GM12878 (cell line): ENCODE measurements at regions not wholly inside any gene's neighbourhood (a gene's known extent, or its start where the extent isn't known, plus 50 kb on each side); places are given as distances from the start of the nearest gene placed in this dataset.
"Not testable (repeated sequence)": the region's sequence is repeated elsewhere in the genome, so short reads cannot be mapped to it uniquely, and the experiment has no call there.

ENCODE experiments used
- ATAC-seq: fragments of 200-7000 bp; cut with Tn5 transposase; 3 replicates; pipeline ENCODE4 v1.9.1; 2020; ENCODE audit warnings: mild to moderate bottlenecking, moderate library complexity
- BruUV-seq: library from RNA; stranded (reverse); fragments of 400-500 nt; replicated peaks from 2 replicates; lab custom pipeline; 2021; lab: Mats Ljungman, UMichigan
- CTCF ChIA-PET: fragments of 300-600 bp; sonication (Branson Sonifier 250); formaldehyde crosslinking; extraction: SDS; loops from one replicate; lab custom pipeline; 2021; ENCODE audit warnings: inconsistent platforms; lab: Yijun Ruan, JAX
- POLR2A ChIA-PET: fragments of 350-600 bp; formaldehyde crosslinking; extraction: SDS; loops from one replicate; lab custom pipeline; 2021; ENCODE audit warnings: inconsistent platforms; lab: Charles Lee
- RAD21 ChIA-PET: fragments of 300-600 bp; sonication (Branson Sonifier 250); formaldehyde crosslinking; loops from one replicate; lab custom pipeline; 2023; ENCODE audit warnings: antibody characterized with exemption; ENCODE audit not compliant: unreplicated experiment; lab: Charles Lee
- SMC1A ChIA-PET: fragments of 300-600 bp; sonication (Branson Sonifier 250); formaldehyde crosslinking; loops from one replicate; lab custom pipeline; 2023; ENCODE audit not compliant: unreplicated experiment, uncharacterized antibody; lab: Charles Lee
- DNase-seq: peaks from one replicate; pipeline ENCODE4 v3.0.0-alpha.2; 2011; ENCODE audit warnings: low read depth, low spot score
- FAIRE-seq: peaks from 3 replicates; lab custom pipeline; 2011; peaks lifted over from hg19 to GRCh38; lab: Jason Lieb, UNC
- H2AFZ ChIP-seq: 2 replicates; pipeline ENCODE4 v1.6.0; 2011; ENCODE audit warnings: low read depth, low read length, control low read depth; ENCODE audit not compliant: control insufficient read depth
- H3K27ac ChIP-seq: 2 replicates; pipeline ENCODE4 v1.5.1; 2011; ENCODE audit warnings: control low read depth; ENCODE audit not compliant: control insufficient read depth, insufficient read depth
- H3K27me3 ChIP-seq, 2 experiments: replicated peaks in 1 of 2; 2 replicates each; pipeline versions ENCODE4 v1.6.0 to v1.6.1; 2011; ENCODE audit warnings: low read length in 1 of 2; ENCODE audit not compliant: control insufficient read depth in 2 of 2, insufficient read depth in 2 of 2
- H3K36me3 ChIP-seq, 2 experiments: 2 replicates each; pipeline ENCODE4 v1.5.1; 2011; ENCODE audit warnings: low read length in 1 of 2; ENCODE audit not compliant: control insufficient read depth in 2 of 2, insufficient read depth in 2 of 2
- H3K4me1 ChIP-seq: 2 replicates; pipeline ENCODE4 v1.6.1; 2011; ENCODE audit warnings: mild to moderate bottlenecking, low read length, moderate library complexity, mixed read lengths; ENCODE audit not compliant: control insufficient read depth, insufficient read depth
- H3K4me2 ChIP-seq: 2 replicates; pipeline ENCODE4 v1.6.0; 2011; ENCODE audit warnings: control low read depth; ENCODE audit not compliant: control insufficient read depth, insufficient read depth
- H3K4me3 ChIP-seq: fragments of 200-600 bp; sonication (generic); 2 replicates; pipeline ENCODE4 v1.5.1; 2016
- H3K79me2 ChIP-seq: 2 replicates; pipeline ENCODE4 v1.6.0; 2011; ENCODE audit warnings: low read length; ENCODE audit not compliant: control insufficient read depth, insufficient read depth
- H3K9ac ChIP-seq: 2 replicates; pipeline ENCODE4 v1.8.0; 2011; ENCODE audit warnings: low read length, control low read depth, mixed read lengths; ENCODE audit not compliant: control insufficient read depth, insufficient read depth
- H3K9me3 ChIP-seq: replicated peaks from 3 replicates; pipeline ENCODE4 v1.5.1; 2011; ENCODE audit warnings: mild to moderate bottlenecking, low read length; ENCODE audit not compliant: control insufficient read depth, insufficient read depth
- H4K20me1 ChIP-seq: 2 replicates; pipeline ENCODE4 v1.6.0; 2011; ENCODE audit not compliant: control insufficient read depth, insufficient read depth
- ASH2L ChIP-seq: fragments of 300-600, 200-600 bp; sonication (generic); IDR thresholded peaks from 2 replicates; pipeline ENCODE4 v1.6.1; 2017; ENCODE audit warnings: low read depth, mild to moderate bottlenecking, borderline replicate concordance
- IRF4 ChIP-seq: IDR thresholded peaks from 2 replicates; pipeline ENCODE4 v1.6.1; 2011; ENCODE audit warnings: low read depth, low read length
- PAX5 ChIP-seq: IDR thresholded peaks from 2 replicates; pipeline ENCODE4 v1.6.1; 2011; ENCODE audit warnings: low read depth, low read length, borderline replicate concordance
- POU2F2 ChIP-seq: IDR thresholded peaks from 3 replicates; pipeline ENCODE4 v1.6.1; 2011; ENCODE audit warnings: low read depth, mild to moderate bottlenecking, low read length, borderline replicate concordance
- RAD21 ChIP-seq: IDR thresholded peaks from 2 replicates; pipeline ENCODE4 v1.6.1; 2011; ENCODE audit warnings: mild to moderate bottlenecking, low read depth, low read length, moderate library complexity; ENCODE audit not compliant: insufficient read depth
- TCF3 ChIP-seq: IDR thresholded peaks from 2 replicates; pipeline ENCODE4 v1.6.1; 2012; ENCODE audit warnings: low read depth, mild to moderate bottlenecking, low read length, borderline replicate concordance; ENCODE audit not compliant: insufficient read depth
- WGBS: methylation state at CpG from one replicate; pipeline ENCODE4 v1.1.6; 2016; ENCODE audit warnings: low lambda C conversion rate; ENCODE audit not compliant: insufficient replicate concordance, insufficient coverage; ENCODE audit errors: missing lambda C conversion rate; 5-methylcytosine and 5-hydroxymethylcytosine counted together
- in situ Hi-C: fragments of 300-500 bp; cut with MboI; formaldehyde crosslinking; loops from 9 replicates; pipeline ENCODE4 v1.14.3; 2018; ENCODE audit warnings: mixed read lengths
- intact Hi-C: fragments of 100-400 bp; cut with micrococcal nuclease; formaldehyde crosslinking; loops from one replicate; pipeline ENCODE4 v1.14.2; 2022; ENCODE audit not compliant: unreplicated experiment

- ChIA-PET RAD21 (no interaction called here), POLR2A (no interaction called here), SMC1A (interaction anchor here (1.0 to 1.9 kb wide), 5 partner anchors 16 to 61 kb away, joined by 3 to 4 read pairs (median 4); no protein-coding TSS in a partner anchor), CTCF (interaction anchor here (1.1 kb wide), 1 partner anchor 24 kb away, joined by 3 read pairs; no protein-coding TSS in a partner anchor)
- Histone ChIP-seq H3K4me3 (no peak overlapping the region), H3K4me1 (no peaks in the 10 kb centered on the region), H3K4me2 (no peak overlapping the region), H2AFZ (no peak overlapping the region), H3K36me3 (no peaks in the 10 kb centered on the region), H3K27me3 (no peaks in the 10 kb centered on the region), H3K27ac (no peak overlapping the region), H4K20me1 (no peaks in the 10 kb centered on the region), H3K9ac (no peak overlapping the region), H3K79me2 (no peaks in the 10 kb centered on the region), H3K9me3 (no peaks in the 10 kb centered on the region; the same call in 2 of the 3 replicates)
- in situ Hi-C loops, result no loop called here
- intact Hi-C loops, result no loop called here
- 19% methylated on average over 2 of the region's 2 CpGs for WGBS
- no peak for DNase-seq
- no TSS peak for BruUV-seq
- ATAC-seq, result no peak
- TF ChIP-seq PAX5 (no peak), IRF4 (no peak), TCF3 (no peak), POU2F2 (no peak), ASH2L (no peak), RAD21 (0 out of 2 replicates have a peak, but pooled peaks have one; percentile 3)
- FAIRE-seq, result no peak
Observed at GRCh38 chr6:130617658-130618057, 209.5 kb upstream of the SMLR1 start.

- CTCF ChIA-PET, result interaction anchor here (1.0 to 1.4 kb wide), 2 partner anchors 77 to 79 kb away, joined by 4 to 5 read pairs; no protein-coding TSS in a partner anchor
Observed at GRCh38 chr6:130618806-130619205, 208.4 kb upstream of the SMLR1 start.

More at GRCh38 chr6:130618806-130619205, 208.4 kb upstream of the SMLR1 start:
- SMC1A ChIA-PET, result interaction anchor here (1.0 to 3.8 kb wide), 6 partner anchors 9 to 57 kb away, joined by 3 to 20 read pairs (median 4); no protein-coding TSS in a partner anchor
- H3K27me3 ChIP-seq, H3K9me3 ChIP-seq, H3K9ac ChIP-seq, in situ Hi-C loops, BruUV-seq, H2AFZ ChIP-seq, intact Hi-C loops, ATAC-seq, DNase-seq, H3K27ac ChIP-seq, H3K4me2 ChIP-seq, FAIRE-seq, H3K4me3 ChIP-seq, H4K20me1 ChIP-seq, H3K79me2 ChIP-seq, H3K36me3 ChIP-seq, H3K4me1 ChIP-seq: not testable (repeated sequence)
- POLR2A ChIA-PET, result interaction anchor here (0.6 kb wide), 2 partner anchors 21 kb away, joined by 3 to 4 read pairs; no protein-coding TSS in a partner anchor
- WGBS, result 51% methylated on average over 5 of the region's 5 CpGs
- RAD21 ChIA-PET, result interaction anchor here (1.8 kb wide), 1 partner anchor 79 kb away, joined by 4 read pairs; no protein-coding TSS in a partner anchor
